ENCODE measurements at regions not wholly inside any gene's neighbourhood (a gene's known extent, or its start where the extent isn't known, plus 50 kb on each side); places are given as distances from the start of the nearest gene placed in this dataset.

DNA sequence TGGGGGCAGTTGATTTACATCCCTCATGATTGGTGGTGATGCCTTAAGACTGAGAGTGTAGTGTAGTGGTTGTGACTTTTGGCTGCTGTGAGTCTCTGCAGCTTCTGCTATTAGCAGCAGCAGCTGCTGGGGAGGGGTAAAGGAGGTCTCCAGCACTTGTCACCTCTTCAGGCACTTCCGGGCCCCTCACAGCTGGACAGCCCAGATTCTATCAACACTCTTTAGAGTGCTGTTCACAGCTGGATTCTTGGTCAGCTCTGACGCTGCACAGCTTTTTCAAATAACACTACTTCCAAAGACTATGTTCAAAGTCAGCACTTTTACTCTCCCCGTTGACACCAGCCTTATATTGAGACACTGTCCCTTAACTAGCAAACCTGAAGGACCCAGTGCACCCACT, 396.0 kb downstream of the MEIS1 start:
- intact Hi-C loops (cut with DNase I) = no loop called here
- Histone ChIP-seq H3K4me3 (no peak overlapping the region), H3K27ac (no peak overlapping the region), H3K36me3 (no peaks in the 10 kb centered on the region), H3K27me3 (no peaks in the 10 kb centered on the region), H3K4me1 (no peaks in the 10 kb centered on the region), H3K9me3 (peaks cover 0 to 2% (median 0%) of the 10 kb centered on the region in 11 donors)
- ATAC-seq = peak in 1 of 8 donors; percentile 35
- TF ChIP-seq, protein P1, sequence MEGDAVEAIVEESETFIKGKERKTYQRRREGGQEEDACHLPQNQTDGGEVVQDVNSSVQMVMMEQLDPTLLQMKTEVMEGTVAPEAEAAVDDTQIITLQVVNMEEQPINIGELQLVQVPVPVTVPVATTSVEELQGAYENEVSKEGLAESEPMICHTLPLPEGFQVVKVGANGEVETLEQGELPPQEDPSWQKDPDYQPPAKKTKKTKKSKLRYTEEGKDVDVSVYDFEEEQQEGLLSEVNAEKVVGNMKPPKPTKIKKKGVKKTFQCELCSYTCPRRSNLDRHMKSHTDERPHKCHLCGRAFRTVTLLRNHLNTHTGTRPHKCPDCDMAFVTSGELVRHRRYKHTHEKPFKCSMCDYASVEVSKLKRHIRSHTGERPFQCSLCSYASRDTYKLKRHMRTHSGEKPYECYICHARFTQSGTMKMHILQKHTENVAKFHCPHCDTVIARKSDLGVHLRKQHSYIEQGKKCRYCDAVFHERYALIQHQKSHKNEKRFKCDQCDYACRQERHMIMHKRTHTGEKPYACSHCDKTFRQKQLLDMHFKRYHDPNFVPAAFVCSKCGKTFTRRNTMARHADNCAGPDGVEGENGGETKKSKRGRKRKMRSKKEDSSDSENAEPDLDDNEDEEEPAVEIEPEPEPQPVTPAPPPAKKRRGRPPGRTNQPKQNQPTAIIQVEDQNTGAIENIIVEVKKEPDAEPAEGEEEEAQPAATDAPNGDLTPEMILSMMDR (IDR thresholded peaks at IDR 0.05) = no peak
- DNase-seq = no peak
- 31 to 35% methylated on average over 3 of the region's 3 CpGs for WGBS, 2 donors

DNA sequence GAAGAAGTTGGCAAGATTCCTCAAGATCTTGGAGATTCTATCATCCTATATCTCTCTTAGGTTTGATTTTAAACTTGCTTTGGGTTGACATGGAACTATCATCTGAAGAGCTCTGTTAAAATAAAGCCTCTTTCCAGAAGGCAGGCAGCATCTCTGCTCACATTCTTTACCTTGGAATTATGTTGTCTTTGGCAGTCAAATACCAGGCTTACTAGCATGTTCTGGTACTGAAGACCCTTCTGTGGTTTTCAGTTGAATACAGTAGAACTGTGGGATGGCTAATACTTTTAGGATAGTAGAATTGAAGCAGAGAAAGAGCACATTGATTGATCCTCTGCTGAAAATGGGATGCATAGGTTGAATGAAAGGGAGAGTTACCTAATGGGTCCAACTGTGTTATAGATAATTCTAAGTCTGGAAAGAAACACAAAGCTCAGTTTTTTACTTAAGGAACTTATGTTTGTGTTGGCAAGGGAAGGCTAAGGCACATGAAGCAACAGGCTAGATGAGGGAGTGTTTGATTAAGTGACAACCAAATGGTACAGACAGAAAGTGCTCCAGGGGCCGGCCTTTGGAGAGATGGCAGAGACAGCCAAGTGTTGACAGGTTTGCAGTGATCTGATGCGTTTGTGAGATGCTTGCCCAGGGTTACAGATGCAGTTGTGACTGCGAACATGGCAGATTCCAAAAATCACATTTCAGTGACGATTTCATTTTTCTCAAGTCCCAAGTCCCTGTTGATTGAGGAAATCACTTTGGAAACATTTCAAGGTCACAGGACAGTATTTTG, 397.9 kb downstream of the MEIS1 start:
- ATAC-seq = no peak
- intact Hi-C loops (cut with DNase I) = no loop called here
- Histone ChIP-seq H3K4me1 (no peaks in the 10 kb centered on the region), H3K27me3 (no peaks in the 10 kb centered on the region), H3K36me3 (no peaks in the 10 kb centered on the region), H3K4me3 (no peak overlapping the region), H3K27ac (no peak overlapping the region), H3K9me3 (peaks cover 0 to 2% (median 0%) of the 10 kb centered on the region in 11 donors)
- TF ChIP-seq, protein P1 (IDR thresholded peaks at IDR 0.05) = no peak
- DNase-seq = no peak
- 39 to 49% methylated on average over 4 of the region's 4 CpGs for WGBS, 2 donors

DNA sequence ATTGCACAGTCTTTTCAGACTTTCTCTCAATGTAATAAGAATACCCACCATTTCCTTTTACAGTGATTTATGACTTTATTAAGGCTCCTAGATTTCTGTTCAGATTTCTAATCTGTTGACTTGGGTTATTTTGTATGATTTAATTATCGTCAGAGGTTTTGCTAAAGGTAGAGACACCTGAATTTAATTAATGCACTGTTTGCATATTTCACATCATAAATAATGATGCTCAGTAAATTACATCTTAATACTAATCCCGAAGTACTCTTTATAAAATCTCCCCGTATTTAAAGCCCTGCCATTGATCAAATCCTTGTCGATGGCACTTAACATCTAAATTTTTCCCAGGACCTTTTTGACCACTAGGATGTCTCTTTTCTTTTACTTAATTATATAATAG, 399.9 kb downstream of the MEIS1 start:
- peaks cover 0 to 2% (median 0%) of the 10 kb centered on the region in 11 donors for H3K9me3 ChIP-seq
- H3K4me1 ChIP-seq = no peaks in the 10 kb centered on the region
- WGBS, 2 donors = 89 to 93% methylated on average over 4 of the region's 4 CpGs
- DNase-seq (no peak), ATAC-seq (no peak)
- TF ChIP-seq, protein P1 (IDR thresholded peaks at IDR 0.05) = no peak
- no peaks in the 10 kb centered on the region for H3K36me3 ChIP-seq
- H3K4me3 ChIP-seq = no peak overlapping the region
- H3K27ac ChIP-seq = no peak overlapping the region
- H3K27me3 ChIP-seq = no peaks in the 10 kb centered on the region
- intact Hi-C loops (cut with DNase I) = no loop called here

DNA sequence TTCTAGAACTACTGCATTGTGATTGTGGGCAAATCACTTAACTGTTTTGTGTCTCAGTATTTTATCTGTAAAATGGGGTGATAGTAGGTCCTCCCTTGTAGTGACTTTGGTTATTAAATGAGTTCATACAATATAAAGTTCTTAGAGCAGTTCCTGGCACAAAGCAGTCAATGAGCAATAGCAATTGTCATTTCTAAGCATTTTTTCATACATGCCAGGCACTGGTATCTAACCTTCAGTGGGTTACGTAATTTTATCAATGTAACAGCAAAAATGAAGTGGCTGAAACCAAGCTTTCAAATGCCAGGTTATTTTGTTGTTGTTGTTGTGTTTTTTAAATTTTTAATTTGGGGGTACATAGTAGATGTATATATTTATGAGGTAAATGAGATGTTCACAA, 401.9 kb downstream of the MEIS1 start:
- intact Hi-C loops (cut with DNase I) = no loop called here
- peaks cover 0 to 2% (median 0%) of the 10 kb centered on the region in 11 donors for H3K9me3 ChIP-seq
- 76 to 83% methylated on average over 1 of the region's 1 CpG for WGBS, 2 donors
- H3K27me3 ChIP-seq = no peaks in the 10 kb centered on the region
- ATAC-seq = no peak
- TF ChIP-seq, protein P1 (IDR thresholded peaks at IDR 0.05) = no peak
- H3K4me3 ChIP-seq = no peak overlapping the region
- no peaks in the 10 kb centered on the region for H3K36me3 ChIP-seq
- no peak overlapping the region for H3K27ac ChIP-seq
- no peaks in the 10 kb centered on the region for H3K4me1 ChIP-seq
- no peak for DNase-seq
